ENCODE measurements at regions not wholly inside any gene's neighbourhood (a gene's known extent, or its start where the extent isn't known, plus 50 kb on each side); places are given as distances from the start of the nearest gene placed in this dataset.

- DNase-seq (ENCODE audit: low spot score): no peak
Observed at GRCh38 chr2:176812246-176812775, 400.3 kb upstream of the HNRNPA3 start.

GRCh38 chr2:176813156-176813555, 399.4 kb upstream of the HNRNPA3 start:
- no peak for DNase-seq (ENCODE audit: low spot score)

GRCh38 chr2:176813621-176814049, 399.0 kb upstream of the HNRNPA3 start:
- no peak for DNase-seq (ENCODE audit: low spot score)

- peak; percentile 27 for DNase-seq (ENCODE audit: low spot score)
Observed at GRCh38 chr2:176814274-176814673, 398.3 kb upstream of the HNRNPA3 start.

- DNase-seq (ENCODE audit: low spot score): no peak
Observed at GRCh38 chr2:176814740-176815367, 397.7 kb upstream of the HNRNPA3 start.

GRCh38 chr2:176817061-176817565, 395.5 kb upstream of the HNRNPA3 start:
- DNase-seq (ENCODE audit: low spot score): peak; percentile 7

- no peak for DNase-seq (ENCODE audit: low spot score)
Observed at GRCh38 chr2:176818076-176818475, 394.5 kb upstream of the HNRNPA3 start.

- DNase-seq (ENCODE audit: low spot score): no peak
Observed at GRCh38 chr2:176818617-176819016, 394.0 kb upstream of the HNRNPA3 start.

GRCh38 chr2:176819306-176819705, 393.3 kb upstream of the HNRNPA3 start:
- DNase-seq (ENCODE audit: low spot score): no peak

GRCh38 chr2:176820371-176820932, 392.1 kb upstream of the HNRNPA3 start:
- no peak for DNase-seq (ENCODE audit: low spot score)

GRCh38 chr2:176821350-176821749, 391.2 kb upstream of the HNRNPA3 start:
- DNase-seq (ENCODE audit: low spot score): no peak

GRCh38 chr2:176822060-176822459, 390.5 kb upstream of the HNRNPA3 start:
- DNase-seq (ENCODE audit: low spot score): no peak

- DNase-seq (ENCODE audit: low spot score): no peak
Observed at GRCh38 chr2:176826356-176826755, 386.2 kb upstream of the HNRNPA3 start.

GRCh38 chr2:176826984-176827668, 385.5 kb upstream of the HNRNPA3 start:
- DNase-seq (ENCODE audit: low spot score): no peak

GRCh38 chr2:176830362-176830761, 382.2 kb upstream of the HNRNPA3 start:
- DNase-seq (ENCODE audit: low spot score): peak; percentile 31

GRCh38 chr2:176832086-176832485, 380.5 kb upstream of the HNRNPA3 start:
- DNase-seq (ENCODE audit: low spot score): no peak

- no peak for DNase-seq (ENCODE audit: low spot score)
Observed at GRCh38 chr2:176833671-176834070, 378.9 kb upstream of the HNRNPA3 start.

GRCh38 chr2:176834226-176834625, 378.4 kb upstream of the HNRNPA3 start:
- DNase-seq (ENCODE audit: low spot score): no peak

- DNase-seq (ENCODE audit: low spot score): no peak
Observed at GRCh38 chr2:176843208-176843607, 369.4 kb upstream of the HNRNPA3 start.

- DNase-seq (ENCODE audit: low spot score): no peak
Observed at GRCh38 chr2:176844461-176844860, 368.1 kb upstream of the HNRNPA3 start.

GRCh38 chr2:176845718-176846117, 366.9 kb upstream of the HNRNPA3 start:
- no peak for DNase-seq (ENCODE audit: low spot score)

- no peak for DNase-seq (ENCODE audit: low spot score)
Observed at GRCh38 chr2:176847575-176847974, 365.0 kb upstream of the HNRNPA3 start.

GRCh38 chr2:176848844-176849243, 363.8 kb upstream of the HNRNPA3 start:
- DNase-seq (ENCODE audit: low spot score): no peak
